B cell (primary cell): ENCODE measurements at regions not wholly inside any gene's neighbourhood (a gene's known extent, or its start where the extent isn't known, plus 50 kb on each side); places are given as distances from the start of the nearest gene placed in this dataset.

ENCODE experiments used
- ATAC-seq: fragments of 200-7000 bp; cut with Tn5 transposase; one replicate; pipeline ENCODE4 v1.10.0; 2021; ENCODE audit warnings: low read depth, mild to moderate bottlenecking, moderate number of reproducible peaks, moderate library complexity
- CTCF ChIA-PET: fragments of 350-600 bp; sonication (Branson Sonifier 250); formaldehyde crosslinking; loops from one replicate; lab custom pipeline; 2021; ENCODE audit warnings: antibody characterized with exemption, inconsistent platforms; lab: Charles Lee
- POLR2A ChIA-PET: fragments of 350-600 bp; sonication (Branson Sonifier 250); formaldehyde crosslinking; loops from one replicate; lab custom pipeline; 2021; ENCODE audit warnings: antibody characterized with exemption; lab: Charles Lee
- DNase-seq: peaks from one replicate; pipeline ENCODE4 v3.0.0; 2013
- H2AFZ ChIP-seq: 2 replicates; pipeline ENCODE4 v1.6.1; 2012; ENCODE audit warnings: mild to moderate bottlenecking, low read depth, low read length; ENCODE audit not compliant: insufficient read depth, poor library complexity, severe bottlenecking
- H3K27ac ChIP-seq, 2 donors: 1 replicate in 1 of 2; 2 replicates in 1 of 2; pipeline ENCODE4 v1.5.1; 2012 to 2013; ENCODE audit warnings: low read length in 2 of 2, mild to moderate bottlenecking in 2 of 2, moderate library complexity in 1 of 2
- H3K27me3 ChIP-seq, 4 experiments: fragments of 200-600 bp in 1 of 4; sonication (generic) in 1 of 4; replicated peaks in 1 of 4; 1 replicate in 2 of 4; 2 replicates in 2 of 4; pipeline versions ENCODE4 v1.6.1 to v1.7.0; 2013 to 2016; ENCODE audit warnings: low read length in 3 of 4, mild to moderate bottlenecking in 2 of 4, mixed read lengths in 1 of 4, moderate library complexity in 1 of 4; ENCODE audit not compliant: insufficient read depth in 4 of 4, control insufficient read depth in 3 of 4; ENCODE audit errors: control extremely low read depth in 1 of 4
- H3K36me3 ChIP-seq, 2 experiments: replicated peaks in 1 of 2; 1 replicate in 1 of 2; 2 replicates in 1 of 2; pipeline versions ENCODE4 v1.6.1 to v1.7.1; 2013; ENCODE audit warnings: low read length in 1 of 2; ENCODE audit not compliant: insufficient read depth in 2 of 2, control insufficient read depth in 1 of 2; ENCODE audit errors: control extremely low read depth in 1 of 2, extremely low read depth in 1 of 2
- H3K4me1 ChIP-seq, 2 donors: fragments of 200-600 bp in 1 of 2; sonication (generic) in 1 of 2; 1 replicate in 1 of 2; 2 replicates in 1 of 2; pipeline versions ENCODE4 v1.5.1 to v1.6.1; 2013 to 2017; ENCODE audit warnings: low read length in 2 of 2; ENCODE audit not compliant: control insufficient read depth in 2 of 2, insufficient read depth in 2 of 2
- H3K4me2 ChIP-seq: replicated peaks from 2 replicates; pipeline ENCODE3; 2012; ENCODE audit warnings: mild to moderate bottlenecking, low read depth, low read length; ENCODE audit not compliant: poor library complexity, severe bottlenecking
- H3K4me3 ChIP-seq, 5 experiments: fragments of 200-600 bp in 1 of 5; sonication (generic) in 1 of 5; 1 replicate in 3 of 5; 2 replicates in 2 of 5; pipeline versions ENCODE4 v1.5.1 to v1.7.0; 2011 to 2016; ENCODE audit warnings: low read length in 4 of 5, mild to moderate bottlenecking in 4 of 5, low read depth in 2 of 5, control low read depth in 1 of 5, moderate library complexity in 1 of 5; ENCODE audit not compliant: insufficient read depth in 1 of 5; ENCODE audit errors: control extremely low read depth in 1 of 5, extremely low read depth in 1 of 5
- H3K79me2 ChIP-seq: fragments of 200-600 bp; sonication (generic); one replicate; pipeline ENCODE4 v1.6.0; 2016; ENCODE audit warnings: low read length; ENCODE audit not compliant: control insufficient read depth, insufficient read depth
- H3K9ac ChIP-seq: fragments of 200-600 bp; sonication (generic); 2 replicates; pipeline ENCODE4 v1.6.1; 2017; ENCODE audit warnings: mild to moderate bottlenecking, low read length, moderate library complexity
- H3K9me3 ChIP-seq, 3 donors: one replicate each; pipeline versions ENCODE4 v1.6.1 to v1.7.1; 2013; ENCODE audit warnings: low read length in 2 of 3; ENCODE audit not compliant: control insufficient read depth in 2 of 3, insufficient read depth in 1 of 3; ENCODE audit errors: control extremely low read depth in 1 of 3
- H4K20me1 ChIP-seq: 2 replicates; pipeline ENCODE4 v1.6.0; 2012; ENCODE audit warnings: mild to moderate bottlenecking, low read length; ENCODE audit not compliant: insufficient read depth, control insufficient read depth, poor library complexity, severe bottlenecking
- H3K27ac Mint-ChIP-seq: one replicate; pipeline ENCODE4 v1.8.0; 2021; ENCODE audit warnings: mixed read lengths
- H3K27me3 Mint-ChIP-seq: one replicate; pipeline ENCODE4 v1.8.0; 2021; ENCODE audit warnings: mixed read lengths
- H3K4me1 Mint-ChIP-seq: one replicate; pipeline ENCODE4 v1.8.0; 2021; ENCODE audit warnings: mixed read lengths
- H3K4me3 Mint-ChIP-seq: one replicate; pipeline ENCODE4 v1.8.0; 2021; ENCODE audit warnings: mixed read lengths
- H3K9me3 Mint-ChIP-seq: one replicate; pipeline ENCODE4 v1.8.0; 2022; ENCODE audit warnings: mixed read lengths; ENCODE audit not compliant: insufficient read depth
- CTCF ChIP-seq: fragments of 200-600 bp; IDR thresholded peaks from one replicate; pipeline ENCODE4 v1.8.0; 2022; ENCODE audit warnings: antibody characterized with exemption, mild to moderate bottlenecking
- EZH2 ChIP-seq: IDR thresholded peaks from 2 replicates; pipeline ENCODE4 v1.6.1; 2012; ENCODE audit warnings: borderline replicate concordance, low read depth, mild to moderate bottlenecking, moderate library complexity, low read length; ENCODE audit not compliant: insufficient read depth, poor library complexity, severe bottlenecking
- WGBS: methylation state at CpG from one replicate; pipeline ENCODE4 v1.1.5; 2013; ENCODE audit warnings: missing lambda C conversion rate; ENCODE audit not compliant: insufficient coverage; 5-methylcytosine and 5-hydroxymethylcytosine counted together
- intact Hi-C: fragments of 100-400 bp; cut with micrococcal nuclease; formaldehyde crosslinking; loops from one replicate; pipeline ENCODE4 v1.10.0; 2022

GRCh38 chr5:82359272-82359671 lies 81.1 kb upstream of the RPS23 start:
- no peak for DNase-seq
- H3K9me3 Mint-ChIP-seq = no peaks in the 10 kb centered on the region
- 74% methylated on average over 2 of the region's 3 CpGs for WGBS
- ChIA-PET CTCF (interaction anchor here (2.1 to 2.5 kb wide), 2 partner anchors 9 to 10 kb away, joined by 5 to 9 read pairs; no protein-coding TSS in a partner anchor), POLR2A (no interaction called here)
- H3K27me3 Mint-ChIP-seq = peaks cover 16% of the 10 kb centered on the region
- H3K4me1 Mint-ChIP-seq = peaks cover 7% of the 10 kb centered on the region
- no peak overlapping the region for H3K4me3 Mint-ChIP-seq
- H3K27me3 ChIP-seq = peaks cover 0 to 6% (median 0%) of the 10 kb centered on the region in 4 experiments
- no peaks in the 10 kb centered on the region for H3K4me1 ChIP-seq
- H3K9me3 ChIP-seq = no peaks in the 10 kb centered on the region
- intact Hi-C loops = no loop called here
- no peak overlapping the region for H3K4me2 ChIP-seq
- no peak for TF ChIP-seq EZH2
- TF ChIP-seq CTCF = no peak
- H3K4me3 ChIP-seq = no peak overlapping the region
- no peaks in the 10 kb centered on the region for H4K20me1 ChIP-seq
- H3K36me3 ChIP-seq = no peaks in the 10 kb centered on the region
- H2AFZ ChIP-seq = no peak overlapping the region
- H3K27ac ChIP-seq = no peak overlapping the region
- ATAC-seq = no peak
- H3K27ac Mint-ChIP-seq = no peak overlapping the region
- H3K79me2 ChIP-seq = no peaks in the 10 kb centered on the region
- H3K9ac ChIP-seq = no peak overlapping the region

GRCh38 chr5:82358457-82358856 lies 80.3 kb upstream of the RPS23 start:
- no peak overlapping the region for H3K4me3 ChIP-seq
- no peak for DNase-seq
- no peak overlapping the region for H3K4me2 ChIP-seq
- TF ChIP-seq CTCF = no peak
- TF ChIP-seq EZH2 = no peak
- no peak for ATAC-seq
- no peak overlapping the region for H3K9ac ChIP-seq
- H3K27me3 Mint-ChIP-seq = peaks cover 16% of the 10 kb centered on the region
- WGBS = 100% methylated on average over 1 of the region's 2 CpGs
- no peak overlapping the region for H2AFZ ChIP-seq
- no peak overlapping the region for H3K27ac ChIP-seq
- H3K27ac Mint-ChIP-seq = no peak overlapping the region
- H3K79me2 ChIP-seq = no peaks in the 10 kb centered on the region
- CTCF ChIA-PET = interaction anchor here (2.1 to 2.5 kb wide), 3 partner anchors 9 to 1206 kb away, joined by 5 to 9 read pairs (median 5); no protein-coding TSS in a partner anchor
- no peaks in the 10 kb centered on the region for H3K36me3 ChIP-seq
- intact Hi-C loops = no loop called here
- H3K27me3 ChIP-seq = peaks cover 0 to 6% (median 0%) of the 10 kb centered on the region in 4 experiments
- no peak overlapping the region for H3K4me3 Mint-ChIP-seq
- H3K9me3 ChIP-seq = no peaks in the 10 kb centered on the region
- peaks cover 7% of the 10 kb centered on the region for H3K4me1 Mint-ChIP-seq
- no peaks in the 10 kb centered on the region for H3K9me3 Mint-ChIP-seq
- POLR2A ChIA-PET = no interaction called here
- H3K4me1 ChIP-seq = no peaks in the 10 kb centered on the region
- H4K20me1 ChIP-seq = no peaks in the 10 kb centered on the region
